GM18499 (cell line): ENCODE measurements at regions not wholly inside any gene's neighbourhood (a gene's known extent, or its start where the extent isn't known, plus 50 kb on each side); places are given as distances from the start of the nearest gene placed in this dataset.
"Not testable (repeated sequence)": the region's sequence is repeated elsewhere in the genome, so short reads cannot be mapped to it uniquely, and the experiment has no call there.

Source experiments
- ATAC-seq: cut with Tn5 transposase; IDR thresholded peaks from one replicate; pipeline ENCODE4 v1.9.1; 2021; ENCODE audit warnings: moderate number of reproducible peaks; ENCODE audit not compliant: insufficient read depth, unreplicated experiment

DNA sequence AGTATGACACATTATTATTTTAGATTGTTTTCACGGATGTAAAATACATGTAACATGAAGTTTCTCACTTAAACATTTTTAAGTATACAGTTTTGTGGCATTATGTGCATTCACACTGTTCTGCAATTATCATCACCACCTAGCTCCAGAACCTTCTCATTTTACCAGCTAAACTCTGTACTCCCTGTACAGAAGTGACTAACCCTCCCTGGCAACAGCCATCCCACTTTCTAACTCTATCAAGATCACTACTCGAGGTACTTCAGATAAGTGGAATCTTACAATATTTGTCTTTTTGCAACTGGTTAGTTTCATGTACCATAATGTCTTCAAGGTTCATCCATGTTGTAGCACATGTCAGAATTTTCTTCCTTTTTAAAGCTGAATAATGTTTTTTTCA lies 116.3 kb upstream of the IGF1R start:
- no peak for ATAC-seq

DNA sequence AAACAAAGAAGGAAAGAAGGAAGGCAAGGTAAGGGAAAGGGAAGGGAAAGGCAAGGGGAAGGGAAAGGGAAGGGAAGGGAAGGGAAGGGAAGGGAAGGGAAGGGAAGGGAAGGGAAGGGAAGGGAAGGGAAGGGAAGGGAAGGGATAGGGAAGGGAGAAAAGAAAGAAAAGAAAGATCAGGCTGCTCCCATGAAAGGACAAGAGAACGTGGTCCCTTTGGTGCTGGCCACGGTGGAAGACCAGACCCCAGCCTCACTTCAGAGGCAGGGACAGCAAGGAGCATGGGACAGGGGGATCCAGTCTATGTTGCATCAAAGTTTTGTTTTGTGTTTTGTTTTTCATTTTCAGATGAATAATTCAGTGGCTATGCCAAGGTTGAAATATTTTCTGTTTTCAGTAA lies 111.4 kb upstream of the IGF1R start:
- no peak for ATAC-seq

DNA sequence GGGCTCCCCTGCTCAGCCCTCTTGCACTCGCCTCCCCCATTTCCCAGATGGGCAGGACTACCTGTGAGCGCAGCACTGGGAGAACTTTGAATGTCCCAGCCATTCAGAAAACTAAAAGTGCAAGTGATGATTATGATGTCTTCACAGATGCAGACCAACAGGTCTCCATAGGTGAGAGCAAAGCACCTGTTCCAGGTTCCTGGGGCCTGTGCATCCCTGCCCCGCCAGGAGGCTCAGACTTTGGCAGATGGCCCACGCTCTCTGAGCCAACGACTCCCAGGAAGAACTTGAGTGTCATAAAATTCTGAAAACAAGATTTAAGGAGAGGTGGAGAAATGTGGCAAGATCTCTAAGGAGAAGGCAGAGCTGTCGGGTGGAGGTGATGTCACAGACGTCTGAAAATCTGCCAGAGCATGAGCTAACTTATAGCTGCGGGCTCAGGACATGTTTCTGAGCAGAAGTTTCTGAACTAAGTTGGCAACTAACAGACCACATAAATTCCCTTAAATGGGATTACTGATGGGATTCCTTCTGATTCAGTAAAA lies 110.8 kb upstream of the IGF1R start:
- ATAC-seq: no peak

DNA sequence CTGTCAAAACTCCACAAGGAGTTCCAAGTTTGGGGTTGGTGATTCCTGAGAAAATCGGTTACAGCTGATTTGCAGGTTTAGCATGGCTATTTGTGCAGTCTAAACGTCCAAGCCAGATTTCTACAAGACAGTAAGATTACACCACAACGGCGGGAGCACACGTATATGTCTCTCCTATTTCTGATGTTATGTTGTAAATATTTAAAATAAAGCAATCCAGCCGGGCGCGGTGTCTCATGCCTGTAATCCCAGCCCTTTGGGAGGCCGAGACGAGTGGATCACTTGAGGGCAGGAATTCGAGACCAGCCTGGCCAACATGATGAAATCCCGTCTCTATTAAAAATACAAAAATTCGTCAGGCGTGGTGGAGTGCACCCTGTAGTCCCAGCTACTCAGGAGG lies 106.8 kb upstream of the IGF1R start:
- ATAC-seq: no peak

DNA sequence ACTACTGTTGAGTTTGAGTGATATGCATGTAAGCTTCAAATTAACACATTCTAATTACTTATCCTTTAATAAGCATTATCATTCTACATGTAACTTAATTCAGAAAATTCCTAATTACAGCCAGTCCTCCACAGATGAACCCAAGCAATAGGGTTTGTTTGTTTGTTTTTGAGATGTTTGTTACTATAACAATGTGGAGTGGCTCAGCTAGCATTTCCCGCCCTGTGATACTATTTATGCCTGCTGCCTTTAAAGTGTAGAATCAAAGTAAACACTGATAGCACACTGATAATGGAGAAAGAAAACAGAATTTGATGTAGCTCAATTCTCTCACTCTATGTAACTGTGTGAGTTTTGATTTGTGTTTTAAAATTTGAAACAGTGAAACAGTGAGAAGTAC lies 105.1 kb upstream of the IGF1R start:
- ATAC-seq: no peak

DNA sequence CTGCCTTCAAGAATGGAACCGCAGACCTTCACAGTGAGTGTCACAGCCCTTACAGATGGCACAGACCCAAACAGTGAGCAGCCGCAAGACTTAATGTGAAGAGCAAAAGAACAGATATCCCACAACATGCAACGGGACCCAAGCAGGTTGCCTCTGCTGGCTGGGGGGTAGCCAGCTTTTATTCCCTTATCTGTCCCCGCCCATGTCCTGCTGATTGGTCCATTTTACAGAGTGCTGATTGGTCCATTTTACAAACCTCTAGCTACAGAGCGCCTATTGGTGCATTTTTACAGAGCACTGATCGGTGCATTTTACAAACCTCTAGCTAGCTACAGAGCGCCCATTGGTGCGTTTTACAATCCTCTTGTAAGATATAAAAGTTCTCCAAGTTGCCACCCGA lies 102.0 kb upstream of the IGF1R start:
- ATAC-seq: no peak

DNA sequence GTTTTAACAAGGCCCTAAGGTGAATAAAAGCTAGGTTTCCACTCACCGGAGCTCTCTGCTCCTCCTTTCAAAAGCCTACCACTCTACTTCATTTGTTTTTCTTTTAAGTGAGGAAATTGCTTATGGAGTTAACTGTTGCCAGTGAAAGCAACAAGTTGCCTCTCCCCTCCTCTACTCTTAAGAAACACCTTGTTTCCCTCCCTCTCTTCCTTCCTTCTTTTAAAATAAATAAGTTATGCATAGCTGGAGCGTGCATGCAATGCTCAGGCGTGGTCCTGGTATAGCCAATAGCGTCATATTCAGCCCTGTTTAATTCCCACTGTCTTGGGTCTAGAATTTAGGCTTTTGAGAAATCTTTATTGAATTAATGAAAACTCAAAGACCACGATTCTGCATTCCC lies 101.1 kb upstream of the IGF1R start:
- no peak for ATAC-seq

DNA sequence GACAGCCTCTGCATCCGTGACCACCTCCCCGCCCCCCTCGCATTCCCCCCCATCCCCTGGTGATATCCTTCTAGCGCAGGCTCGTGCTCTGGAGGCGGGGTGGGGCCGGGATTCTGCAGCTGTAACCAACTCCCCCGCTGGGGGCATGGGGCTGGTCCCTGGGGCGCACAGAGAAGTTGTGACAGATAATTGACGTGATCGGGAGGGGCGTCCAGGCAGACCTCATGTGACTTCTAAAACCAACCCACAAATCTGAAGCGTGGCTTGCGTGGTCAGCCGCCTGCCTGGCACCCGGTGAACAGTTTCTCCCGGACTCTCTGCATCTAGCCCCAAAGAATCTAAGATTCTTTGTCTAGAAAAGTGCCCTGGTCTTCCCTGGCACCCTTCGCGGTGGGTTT lies 100.6 kb upstream of the IGF1R start:
- ATAC-seq: no peak

DNA sequence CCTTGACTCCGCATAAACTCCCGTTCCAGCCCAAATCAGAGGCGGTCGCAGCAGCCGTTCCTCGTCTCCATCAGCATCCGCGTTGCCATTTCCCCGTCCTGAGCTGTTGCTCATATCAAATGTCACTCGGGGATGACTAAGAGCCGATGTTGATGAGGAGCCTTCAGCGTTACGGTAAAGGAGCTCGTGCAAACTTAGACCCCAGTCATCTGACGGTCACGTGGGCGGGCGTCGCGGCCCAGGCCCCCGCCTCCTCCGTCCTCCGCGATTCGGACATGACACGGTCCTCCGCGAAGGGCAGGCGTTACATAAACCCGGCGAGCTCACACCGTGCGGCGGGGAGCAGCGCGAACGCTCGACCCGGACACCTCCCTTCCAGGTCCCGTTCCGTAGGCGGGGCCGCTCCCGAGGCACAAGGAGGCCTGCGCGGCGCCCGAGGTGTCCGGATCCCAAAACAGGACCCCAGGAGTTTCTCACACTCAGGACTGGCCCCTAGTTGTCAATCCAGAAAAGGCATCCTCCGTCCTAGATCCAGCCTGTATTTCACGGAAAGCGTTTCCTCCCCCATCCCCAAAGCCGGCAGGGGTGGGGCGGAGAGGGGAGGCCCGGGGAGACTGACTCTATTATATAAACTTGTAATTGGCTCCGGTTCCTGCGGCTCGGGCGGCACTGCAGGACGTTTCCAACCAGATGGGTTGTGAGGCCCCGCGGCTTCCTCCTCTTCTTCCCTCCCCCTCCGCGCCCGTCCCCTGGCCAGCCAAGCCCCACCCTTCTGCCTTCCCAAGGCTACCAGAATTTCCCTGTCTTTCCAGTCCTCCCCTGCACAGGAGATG lies 100.0 kb upstream of the IGF1R start:
- ATAC-seq: no peak

DNA sequence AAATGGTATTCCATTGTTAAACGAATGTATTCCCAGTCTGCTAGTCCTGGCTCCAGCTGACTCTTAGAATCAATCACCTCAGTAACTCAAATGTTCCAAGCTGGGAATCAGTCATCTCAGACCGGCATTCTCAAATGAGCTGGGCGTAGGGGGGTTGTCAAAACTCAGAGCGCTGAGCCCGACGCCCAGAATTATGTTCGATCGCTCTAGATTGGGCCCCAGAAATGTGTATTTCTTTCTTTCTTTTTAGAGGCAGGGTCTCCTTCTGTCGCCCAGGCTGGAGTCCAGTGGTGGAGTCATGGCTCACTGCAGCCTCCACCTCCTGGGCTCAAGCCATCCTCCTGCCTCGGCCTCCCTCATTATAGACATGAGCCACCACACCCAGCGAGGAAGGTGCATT lies 99.3 kb upstream of the IGF1R start:
- no peak for ATAC-seq

DNA sequence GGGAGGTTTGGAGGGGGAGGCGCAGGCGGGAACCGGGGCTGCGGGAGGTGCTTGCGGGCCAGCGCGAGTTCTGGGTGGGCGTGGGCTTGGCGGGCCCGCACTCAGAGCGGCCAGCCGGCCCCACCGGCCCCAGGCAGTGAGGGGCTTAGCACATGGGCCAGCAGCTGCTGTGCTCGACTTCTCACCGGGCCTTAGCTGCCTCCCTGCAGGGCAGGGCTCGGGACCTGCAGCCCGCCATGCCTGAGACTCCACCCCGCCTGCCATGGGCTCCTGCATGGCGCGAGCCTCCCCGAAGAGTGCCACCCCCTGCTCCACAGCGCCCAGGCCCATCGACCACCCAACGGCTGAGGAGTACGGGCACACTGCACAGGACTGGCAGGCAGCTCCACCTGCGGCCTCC lies 98.6 kb upstream of the IGF1R start:
- no peak for ATAC-seq

DNA sequence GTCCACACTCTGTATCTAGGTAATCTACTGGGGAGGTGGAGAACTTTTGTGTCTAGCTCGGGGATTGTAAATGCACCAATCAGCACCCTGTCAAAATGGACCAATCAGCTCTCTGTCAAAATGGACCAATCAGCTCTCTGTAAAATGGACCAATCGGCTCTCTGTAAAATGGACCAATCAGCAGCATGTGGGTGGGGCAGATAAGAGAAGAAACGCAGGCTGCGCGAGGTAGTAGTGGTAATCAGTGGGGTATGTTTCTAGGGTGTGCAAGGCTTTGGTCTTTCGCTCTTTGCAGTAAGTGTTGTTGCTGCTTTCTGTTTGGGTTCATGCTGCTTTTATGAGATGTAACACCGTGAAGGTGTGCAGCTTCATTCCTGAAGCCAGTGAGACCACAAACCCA lies 98.0 kb upstream of the IGF1R start:
- not testable (repeated sequence) for ATAC-seq

DNA sequence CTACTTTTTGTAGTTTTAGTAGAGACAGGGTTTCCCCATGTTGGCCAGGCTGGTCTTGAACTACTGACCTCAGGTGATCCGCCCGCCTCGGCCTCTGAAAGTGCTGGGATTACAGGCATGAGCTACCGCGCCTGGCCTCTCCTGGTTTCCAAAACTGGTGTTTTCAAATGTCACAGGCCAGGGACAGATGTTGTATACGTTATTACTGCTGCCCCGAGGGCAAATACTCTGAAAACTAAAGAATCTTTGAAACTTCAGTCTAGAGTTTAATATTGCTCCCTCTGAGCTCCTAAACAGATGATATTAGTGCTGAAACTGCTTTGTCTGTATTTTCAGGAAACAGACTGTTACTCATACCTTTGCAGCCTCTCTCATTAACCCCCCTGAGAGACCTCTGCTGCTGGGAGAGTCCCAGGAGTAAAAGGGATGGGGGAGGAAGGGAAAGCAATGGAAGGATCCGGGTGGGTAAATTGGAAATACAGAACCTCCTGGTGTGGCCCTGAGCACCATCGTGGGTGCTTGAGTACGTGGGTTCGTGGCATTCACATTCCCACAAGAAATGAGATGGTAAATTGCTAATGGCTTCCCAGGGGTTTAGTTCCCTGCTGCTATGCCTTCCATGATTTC lies 96.3 kb upstream of the IGF1R start:
- ATAC-seq: no peak

DNA sequence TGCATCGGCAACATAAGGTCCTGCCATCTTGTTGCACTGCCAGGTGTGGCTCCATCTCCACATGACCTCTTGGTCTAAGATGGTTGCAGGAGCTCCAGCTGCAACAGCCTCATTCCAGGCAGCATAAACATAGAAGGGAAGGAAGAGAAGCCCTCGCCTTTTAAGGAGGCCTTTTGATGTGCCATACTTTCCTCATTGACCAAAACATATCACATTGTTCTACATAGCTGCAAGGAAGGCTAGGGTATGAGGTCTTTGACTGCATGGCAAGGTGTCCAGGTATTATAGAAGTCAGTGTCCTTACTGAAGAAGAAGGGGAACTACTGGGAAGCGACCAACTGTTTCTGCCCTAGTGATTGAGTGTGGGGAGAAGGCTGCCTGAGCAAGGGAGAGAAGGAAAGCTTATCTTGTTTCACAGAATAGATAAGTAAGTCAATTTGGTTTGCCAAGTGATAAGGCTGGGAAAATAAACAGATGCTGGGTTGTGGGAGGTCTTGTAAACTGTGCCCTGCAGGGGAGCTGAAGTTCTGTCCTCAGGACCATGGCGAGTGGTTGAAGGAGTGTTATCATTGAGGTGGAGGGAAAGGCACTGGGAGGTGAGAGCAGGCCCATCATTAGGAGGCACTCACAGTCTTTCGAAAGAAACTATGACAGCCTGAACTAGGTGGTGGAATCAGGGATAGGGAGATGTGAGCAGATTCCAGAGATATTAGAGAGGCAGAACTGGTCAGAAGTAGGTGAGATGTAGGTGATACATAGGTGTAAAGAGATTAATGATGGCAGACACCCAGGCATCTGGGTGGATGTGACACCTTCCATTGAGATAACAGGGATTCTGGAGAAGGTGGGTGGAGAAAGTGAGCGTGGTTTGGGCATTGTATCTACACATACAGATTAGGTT lies 93.8 kb upstream of the IGF1R start:
- no peak for ATAC-seq

DNA sequence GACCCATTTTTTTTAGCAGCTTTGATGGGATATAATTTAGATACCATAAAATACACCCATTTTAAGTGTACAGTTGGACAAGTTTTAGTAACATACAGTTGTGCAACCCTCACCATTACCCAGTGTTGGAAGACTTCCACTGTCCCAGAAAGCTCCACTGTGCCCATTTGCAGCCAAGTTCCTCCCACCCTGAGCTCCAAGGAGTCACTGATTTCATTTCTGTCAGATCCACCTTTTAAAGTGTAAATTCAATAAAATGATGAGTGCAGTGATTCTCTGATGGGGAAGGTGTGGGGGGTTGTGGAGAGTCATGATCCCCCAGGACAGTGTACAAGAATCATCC lies 93.2 kb upstream of the IGF1R start:
- no peak for ATAC-seq

DNA sequence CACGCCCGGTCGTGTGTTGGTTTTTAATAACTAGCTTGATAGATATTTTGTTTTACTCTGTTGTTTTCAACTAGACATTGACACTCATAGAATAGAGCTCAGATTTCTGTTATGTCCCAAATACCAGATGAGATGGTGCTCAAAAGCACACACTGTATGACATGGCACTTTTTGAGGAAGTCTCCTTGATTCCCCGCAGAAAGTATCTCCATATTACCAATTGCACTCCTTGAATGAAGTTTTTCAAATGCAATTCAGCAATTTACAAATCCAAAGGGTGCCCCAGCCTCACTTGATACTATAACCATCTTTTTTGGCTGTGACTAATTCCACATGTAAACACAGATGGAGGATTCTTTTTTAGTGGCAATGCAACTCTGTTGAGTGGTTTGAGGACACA lies 92.0 kb upstream of the IGF1R start:
- no peak for ATAC-seq

DNA sequence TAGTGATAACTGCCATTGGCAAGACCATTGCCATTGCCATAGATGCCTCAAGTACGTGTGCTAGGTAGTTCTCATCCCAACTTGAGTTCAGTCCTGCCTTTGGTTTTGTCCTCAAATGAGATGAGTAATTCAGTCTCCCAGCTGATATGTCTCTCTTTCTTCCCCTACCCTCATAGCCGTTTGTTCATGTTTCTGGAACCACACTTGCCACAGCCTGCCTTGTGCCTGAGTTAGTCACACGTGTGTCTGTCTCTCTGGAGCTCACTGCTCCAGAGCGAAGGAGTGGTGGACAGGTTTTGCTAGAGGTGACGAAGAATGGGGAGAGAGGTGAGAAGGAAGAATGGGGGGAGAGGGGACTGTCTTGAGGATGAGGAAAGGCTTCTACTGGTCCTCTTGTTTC lies 88.0 kb upstream of the IGF1R start:
- ATAC-seq: no peak

DNA sequence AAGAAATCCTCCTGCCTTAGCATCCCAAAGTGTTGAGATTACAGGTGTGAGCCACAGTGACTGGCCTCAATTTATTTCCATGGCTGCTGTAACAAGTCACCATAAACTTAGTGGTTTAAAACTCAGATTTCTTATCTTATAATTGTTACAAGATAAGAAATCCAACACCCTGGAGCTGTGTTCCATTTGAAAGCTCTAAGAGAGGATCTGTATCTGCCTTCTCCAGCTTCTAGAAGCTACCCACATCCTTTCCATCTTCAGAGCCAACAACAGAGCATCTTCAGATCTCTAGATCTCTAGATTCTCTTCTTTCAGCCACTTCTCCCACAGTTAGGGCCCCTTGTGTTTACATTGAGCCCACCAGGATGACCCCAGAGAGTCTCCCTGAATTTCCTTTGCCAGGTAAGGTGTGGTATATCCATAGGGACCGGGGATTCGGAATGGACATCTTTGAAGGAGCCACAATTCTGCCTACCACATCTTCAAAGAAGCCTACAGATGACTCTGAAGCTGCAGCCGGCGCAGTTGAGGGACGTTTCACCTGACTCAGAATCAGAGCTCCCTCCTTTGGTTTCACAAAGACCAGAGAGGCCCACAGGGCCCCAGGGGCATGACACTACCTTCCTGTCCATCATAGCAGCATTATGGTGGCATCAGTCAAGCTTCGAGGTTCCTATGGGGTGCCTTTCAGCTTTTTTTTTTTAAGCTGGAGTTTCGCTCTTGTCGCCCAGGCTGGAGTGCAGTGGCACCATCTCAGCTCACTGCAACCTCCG lies 87.0 kb upstream of the IGF1R start:
- no peak for ATAC-seq

DNA sequence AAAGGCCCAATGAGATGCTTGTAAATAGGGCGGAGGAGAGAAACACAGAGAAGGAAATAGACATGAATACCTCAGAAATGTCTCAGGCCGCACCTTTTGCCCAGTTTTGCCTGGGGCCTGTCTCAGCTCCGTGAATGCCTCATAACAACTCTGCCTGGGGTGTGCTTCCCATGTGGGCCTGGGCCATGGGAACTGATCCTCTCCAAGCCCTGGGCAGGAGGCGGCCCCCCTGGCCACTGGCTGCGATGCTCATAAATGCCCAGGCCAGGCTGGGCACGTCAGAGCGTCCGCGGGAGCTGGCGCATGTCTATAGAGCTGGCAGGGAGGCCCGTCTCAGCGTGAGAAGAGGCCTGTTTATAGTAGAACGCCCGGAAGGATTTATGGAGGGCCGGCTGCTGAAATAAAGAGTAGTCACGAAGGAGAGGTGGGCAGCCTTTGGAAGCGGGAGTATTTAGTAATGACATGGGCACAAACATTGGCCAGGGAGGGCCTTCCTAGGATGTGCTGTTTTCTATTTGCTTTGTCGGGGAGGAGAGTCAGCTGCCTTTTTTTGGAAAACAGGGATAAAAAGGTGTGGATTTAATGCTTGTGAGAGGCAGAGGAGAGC lies 85.9 kb upstream of the IGF1R start:
- no peak for ATAC-seq

DNA sequence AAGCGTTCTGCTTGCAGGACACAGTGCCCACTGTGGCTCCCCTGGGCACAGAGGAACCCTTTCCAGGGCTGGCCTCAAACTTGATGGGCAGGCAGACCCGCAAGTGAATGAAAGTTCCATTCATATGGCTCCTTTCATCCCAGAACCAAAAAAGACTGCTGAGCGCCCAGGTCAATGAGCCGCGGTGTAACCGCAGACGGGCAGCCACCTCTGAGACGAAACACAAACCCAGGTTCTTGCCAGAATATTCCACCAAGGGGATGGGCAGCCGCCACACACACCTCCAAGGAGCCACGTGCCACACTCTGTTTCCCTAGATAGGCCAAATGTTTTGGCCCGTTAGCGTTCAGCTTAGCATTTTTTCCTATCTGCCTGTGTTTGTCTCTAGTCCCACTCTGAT lies 82.8 kb upstream of the IGF1R start:
- no peak for ATAC-seq
